Body of pancreas (tissue), 4 donors: ENCODE measurements at regions not wholly inside any gene's neighbourhood (a gene's known extent, or its start where the extent isn't known, plus 50 kb on each side); places are given as distances from the start of the nearest gene placed in this dataset.

Source experiments
- ATAC-seq: fragments of 150-250 bp; one replicate; pipeline ENCODE4 v1.9.1; 2016
- DNase-seq, 4 donors: peaks; one replicate each; pipeline ENCODE4 v3.0.0-alpha.2; 2019
- H3K27ac ChIP-seq, 4 donors: fragments of 200-600 bp; sonication (generic); 1 replicate in 3 of 4; 2 replicates in 1 of 4; pipeline versions ENCODE4 v1.5.1 to v1.6.1; 2016 to 2019; ENCODE audit warnings: mild to moderate bottlenecking in 1 of 4, mixed read lengths in 1 of 4, moderate library complexity in 1 of 4
- H3K27me3 ChIP-seq, 2 donors: fragments of 200-600 bp; sonication (generic); one replicate each; pipeline ENCODE4 v1.6.0; 2016; ENCODE audit warnings: mild to moderate bottlenecking in 1 of 2
- H3K36me3 ChIP-seq, 2 donors: fragments of 200-600 bp; sonication (generic); replicated peaks in 1 of 2; 2 replicates each; pipeline ENCODE4 v1.5.1; 2016; ENCODE audit warnings: low read depth in 2 of 2; ENCODE audit not compliant: insufficient read depth in 1 of 2
- H3K4me1 ChIP-seq: fragments of 200-600 bp; sonication (generic); one replicate; pipeline ENCODE4 v1.6.0; 2016
- H3K4me3 ChIP-seq, 2 donors: fragments of 200-600 bp; sonication (generic); 1 replicate in 1 of 2; 2 replicates in 1 of 2; pipeline ENCODE4 v1.5.1; 2016 to 2019
- H3K9me3 ChIP-seq, 3 donors: fragments of 200-600 bp; sonication (generic); 1 replicate in 2 of 3; 2 replicates in 1 of 3; pipeline ENCODE4 v1.5.1; 2016
- POLR2A ChIP-seq, 3 donors: fragments of 450-650 bp; IDR thresholded peaks; one replicate each; pipeline ENCODE4 v1.6.1; 2016; ENCODE audit warnings: antibody characterized with exemption in 3 of 3, mild to moderate bottlenecking in 2 of 3
- WGBS, 2 donors: methylation state at CpG; one replicate each; pipeline ENCODE4 v1.1.5; 2017; 5-methylcytosine and 5-hydroxymethylcytosine counted together
- intact Hi-C: fragments of 100-400 bp; cut with DNase I; formaldehyde crosslinking; loops from one replicate; pipeline ENCODE4 v1.15.1; 2023
- TF ChIP-seq, protein P1 (sequence below), 7 experiments: fragments of 450-650 bp in 4 of 7; fragments of 200-600 bp in 3 of 7; sonication (generic) in 3 of 7; IDR thresholded peaks; one replicate each; pipeline ENCODE4 v1.5.1; 2016 to 2019; ENCODE audit warnings: antibody characterized with exemption in 7 of 7

DNA sequence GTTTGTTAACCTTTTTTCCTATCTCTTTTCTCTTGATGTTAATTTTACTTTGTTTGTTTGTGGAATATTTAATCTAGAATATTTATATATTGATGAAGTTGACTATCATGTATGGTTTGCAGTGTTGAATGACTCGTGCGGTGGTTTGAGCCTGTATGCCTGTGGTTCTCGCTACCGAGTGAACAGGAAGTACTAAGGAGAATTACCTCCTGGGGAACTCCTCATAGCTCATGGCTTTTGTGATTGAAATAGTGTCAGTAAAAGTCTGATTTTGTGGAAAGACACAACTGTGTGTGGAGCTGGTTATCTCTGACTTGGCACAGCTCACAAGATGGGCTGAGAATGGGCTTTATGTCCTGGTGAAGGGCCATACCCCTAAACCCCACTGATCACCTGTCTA lies 498.6 kb downstream of the GLRX3 start:
- no peaks in the 10 kb centered on the region for H3K9me3 ChIP-seq
- no peaks in the 10 kb centered on the region for H3K27me3 ChIP-seq
- no peak overlapping the region for H3K27ac ChIP-seq
- H3K36me3 ChIP-seq: no peaks in the 10 kb centered on the region
- DNase-seq (no peak), ATAC-seq (no peak)
- H3K4me1 ChIP-seq: no peaks in the 10 kb centered on the region
- H3K4me3 ChIP-seq: no peak overlapping the region
- TF ChIP-seq, protein P1, sequence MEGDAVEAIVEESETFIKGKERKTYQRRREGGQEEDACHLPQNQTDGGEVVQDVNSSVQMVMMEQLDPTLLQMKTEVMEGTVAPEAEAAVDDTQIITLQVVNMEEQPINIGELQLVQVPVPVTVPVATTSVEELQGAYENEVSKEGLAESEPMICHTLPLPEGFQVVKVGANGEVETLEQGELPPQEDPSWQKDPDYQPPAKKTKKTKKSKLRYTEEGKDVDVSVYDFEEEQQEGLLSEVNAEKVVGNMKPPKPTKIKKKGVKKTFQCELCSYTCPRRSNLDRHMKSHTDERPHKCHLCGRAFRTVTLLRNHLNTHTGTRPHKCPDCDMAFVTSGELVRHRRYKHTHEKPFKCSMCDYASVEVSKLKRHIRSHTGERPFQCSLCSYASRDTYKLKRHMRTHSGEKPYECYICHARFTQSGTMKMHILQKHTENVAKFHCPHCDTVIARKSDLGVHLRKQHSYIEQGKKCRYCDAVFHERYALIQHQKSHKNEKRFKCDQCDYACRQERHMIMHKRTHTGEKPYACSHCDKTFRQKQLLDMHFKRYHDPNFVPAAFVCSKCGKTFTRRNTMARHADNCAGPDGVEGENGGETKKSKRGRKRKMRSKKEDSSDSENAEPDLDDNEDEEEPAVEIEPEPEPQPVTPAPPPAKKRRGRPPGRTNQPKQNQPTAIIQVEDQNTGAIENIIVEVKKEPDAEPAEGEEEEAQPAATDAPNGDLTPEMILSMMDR (IDR thresholded peaks at IDR 0.05): no peak
- TF ChIP-seq POLR2A (IDR thresholded peaks at IDR 0.05): no peak
- intact Hi-C loops: no loop called here
- 60 to 62% methylated on average over 4 of the region's 4 CpGs for WGBS, 2 donors

DNA sequence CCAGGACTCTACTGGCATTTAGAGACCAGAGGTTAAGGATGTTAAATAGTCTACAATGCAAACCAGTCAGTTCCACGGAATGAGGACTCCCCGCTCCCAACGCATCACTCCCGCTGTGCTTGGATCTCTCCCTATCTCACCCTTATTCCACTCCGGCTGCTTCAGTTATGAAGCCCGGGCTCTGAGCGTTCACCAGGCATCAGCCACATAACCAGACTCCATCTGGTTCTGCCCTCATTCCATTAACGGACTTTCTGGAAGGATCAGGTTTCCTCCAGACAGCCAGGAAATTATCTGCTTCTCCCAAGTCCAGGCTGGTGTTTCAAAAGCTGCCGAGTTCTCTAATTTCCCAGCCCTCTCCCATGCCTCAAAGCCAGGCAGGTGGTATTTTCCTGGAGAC lies 499.3 kb downstream of the GLRX3 start:
- no peaks in the 10 kb centered on the region for H3K27me3 ChIP-seq
- DNase-seq (no peak), ATAC-seq (no peak)
- no peaks in the 10 kb centered on the region for H3K36me3 ChIP-seq
- no peaks in the 10 kb centered on the region for H3K9me3 ChIP-seq
- H3K27ac ChIP-seq: no peak overlapping the region
- intact Hi-C loops: no loop called here
- H3K4me3 ChIP-seq: no peak overlapping the region
- H3K4me1 ChIP-seq: no peaks in the 10 kb centered on the region
- WGBS, 2 donors: 45 to 67% methylated on average over 9 of the region's 9 CpGs
- TF ChIP-seq, protein P1 (IDR thresholded peaks at IDR 0.05): no peak
- no peak for TF ChIP-seq POLR2A (IDR thresholded peaks at IDR 0.05)

DNA sequence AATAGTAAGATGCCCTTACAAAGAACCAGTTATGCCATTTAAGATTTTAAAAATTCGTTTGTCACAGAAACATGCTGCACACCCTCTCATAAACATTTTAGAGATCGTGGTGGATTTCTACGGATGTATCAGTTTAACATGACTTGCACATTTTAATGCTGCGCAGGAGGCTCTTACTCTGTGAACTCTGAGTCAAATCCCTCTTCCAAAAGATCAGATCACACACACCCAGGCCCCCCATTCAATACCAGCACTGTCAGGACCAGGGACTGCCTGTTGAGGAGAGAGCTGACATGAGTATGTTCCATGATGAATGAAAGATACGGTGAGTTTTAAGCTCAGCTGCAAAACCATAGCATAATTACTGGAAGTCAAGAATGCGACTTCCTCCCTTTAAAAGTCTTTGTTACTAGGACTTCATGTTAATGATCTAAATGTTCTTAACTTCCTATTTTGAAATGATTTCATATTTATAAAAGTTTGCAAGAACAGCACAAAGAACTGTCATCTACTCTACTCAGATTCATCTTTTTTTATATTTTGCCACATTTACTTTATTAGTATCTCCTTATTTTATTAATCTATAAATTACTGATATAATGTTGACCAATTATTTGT lies 500.2 kb downstream of the GLRX3 start:
- 42 to 63% methylated on average over 6 of the region's 6 CpGs for WGBS, 2 donors
- ATAC-seq (no peak), DNase-seq (no peak)
- H3K27me3 ChIP-seq: no peaks in the 10 kb centered on the region
- H3K4me1 ChIP-seq: no peaks in the 10 kb centered on the region
- intact Hi-C loops: no loop called here
- no peaks in the 10 kb centered on the region for H3K36me3 ChIP-seq
- H3K4me3 ChIP-seq: no peak overlapping the region
- no peak for TF ChIP-seq POLR2A (IDR thresholded peaks at IDR 0.05)
- TF ChIP-seq, protein P1 (IDR thresholded peaks at IDR 0.05): no peak
- no peak overlapping the region for H3K27ac ChIP-seq
- no peaks in the 10 kb centered on the region for H3K9me3 ChIP-seq

DNA sequence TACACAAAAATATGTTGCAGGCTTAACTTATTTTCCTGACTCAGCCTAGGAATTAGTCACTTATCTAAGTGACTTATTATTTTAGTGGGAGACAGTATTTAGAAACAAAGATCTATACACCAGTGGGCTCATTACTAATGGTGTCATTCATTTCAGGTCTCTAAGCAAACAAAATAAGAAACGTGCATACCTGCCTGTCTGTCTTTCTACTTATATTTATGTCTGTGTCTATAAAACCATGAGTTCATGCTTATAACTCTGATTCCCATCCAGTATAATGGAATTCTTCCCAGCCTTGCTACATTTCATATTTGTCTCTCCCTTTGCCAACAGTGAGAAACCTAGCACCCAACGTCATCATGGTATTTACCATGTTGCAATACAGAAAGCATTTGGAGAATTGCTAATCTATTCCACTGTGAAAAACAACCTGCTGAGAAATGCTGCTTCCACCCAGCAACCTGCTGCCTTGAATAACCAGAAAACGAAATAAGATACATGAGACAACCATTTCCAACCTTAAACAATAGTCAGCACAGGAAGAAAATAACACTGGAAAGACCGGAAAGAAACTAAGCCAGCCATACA lies 501.0 kb downstream of the GLRX3 start:
- 22 to 23% methylated on average over 4 of the region's 4 CpGs for WGBS, 2 donors
- Histone ChIP-seq H3K27me3 (no peaks in the 10 kb centered on the region), H3K36me3 (no peaks in the 10 kb centered on the region), H3K4me3 (no peak overlapping the region), H3K4me1 (no peaks in the 10 kb centered on the region), H3K9me3 (no peaks in the 10 kb centered on the region), H3K27ac (no peak overlapping the region)
- TF ChIP-seq, protein P1 (IDR thresholded peaks at IDR 0.05): no peak
- TF ChIP-seq POLR2A (IDR thresholded peaks at IDR 0.05): no peak
- no peak for DNase-seq
- no peak for ATAC-seq
- intact Hi-C loops: no loop called here

DNA sequence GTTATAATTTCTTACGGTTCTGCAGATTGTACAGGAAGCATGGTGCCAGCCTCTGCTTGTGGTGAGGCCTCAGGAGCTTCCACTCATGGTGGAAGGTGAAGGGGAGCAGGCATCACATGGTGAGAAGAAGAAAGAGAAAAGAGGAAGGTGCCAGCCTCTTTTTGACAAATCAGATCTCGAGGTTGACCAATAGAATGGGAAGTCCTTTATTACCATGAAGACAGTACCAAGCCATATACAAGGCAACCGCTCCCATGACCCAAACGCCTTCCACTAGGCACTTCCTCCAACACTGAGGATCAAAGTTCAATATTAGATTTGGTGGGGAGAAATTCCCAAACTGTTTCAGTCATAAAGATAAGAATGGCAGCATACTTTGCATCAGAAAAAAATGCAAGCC lies 502.8 kb downstream of the GLRX3 start:
- Histone ChIP-seq H3K4me3 (no peak overlapping the region), H3K4me1 (no peaks in the 10 kb centered on the region), H3K27ac (no peak overlapping the region), H3K36me3 (no peaks in the 10 kb centered on the region), H3K27me3 (no peaks in the 10 kb centered on the region), H3K9me3 (no peaks in the 10 kb centered on the region)
- DNase-seq (no peak), ATAC-seq (no peak)
- intact Hi-C loops: no loop called here
- WGBS, 2 donors: 61 to 62% methylated on average over 4 of the region's 4 CpGs
- TF ChIP-seq POLR2A (IDR thresholded peaks at IDR 0.05): no peak
- TF ChIP-seq, protein P1 (IDR thresholded peaks at IDR 0.05): no peak
